SK-N-DZ (cell line): ENCODE measurements at regions not wholly inside any gene's neighbourhood (a gene's known extent, or its start where the extent isn't known, plus 50 kb on each side); places are given as distances from the start of the nearest gene placed in this dataset.
"Not testable (repeated sequence)": the region's sequence is repeated elsewhere in the genome, so short reads cannot be mapped to it uniquely, and the experiment has no call there.

Experiments
- DNase-seq: peaks from one replicate; pipeline ENCODE4 v3.0.0-alpha.2; 2015; ENCODE audit warnings: low spot score

- DNase-seq, result no peak
Observed at GRCh38 chr6:28802417-28803336, 121.1 kb downstream of the TRIM27 start.

- DNase-seq, result no peak
Observed at GRCh38 chr6:28803337-28803709, 120.5 kb downstream of the TRIM27 start.

- DNase-seq, result peak; percentile 44
Observed at GRCh38 chr6:28807682-28808280, 116.0 kb downstream of the TRIM27 start.

GRCh38 chr6:28808383-28808782, 115.4 kb downstream of the TRIM27 start:
- DNase-seq, result no peak

GRCh38 chr6:28809947-28810658, 113.7 kb downstream of the TRIM27 start:
- peak; percentile 45 for DNase-seq

- DNase-seq, result no peak
Observed at GRCh38 chr6:28810659-28811053, 113.1 kb downstream of the TRIM27 start.

GRCh38 chr6:28811873-28812272, 111.9 kb downstream of the TRIM27 start:
- DNase-seq, result no peak

- no peak for DNase-seq
Observed at GRCh38 chr6:28812778-28813569, 110.8 kb downstream of the TRIM27 start.

GRCh38 chr6:28814032-28814976, 109.5 kb downstream of the TRIM27 start:
- no peak for DNase-seq

- no peak for DNase-seq
Observed at GRCh38 chr6:28816339-28816908, 107.4 kb downstream of the TRIM27 start.

GRCh38 chr6:28816909-28817807, 106.6 kb downstream of the TRIM27 start:
- no peak for DNase-seq

GRCh38 chr6:28817808-28818145, 106.0 kb downstream of the TRIM27 start:
- no peak for DNase-seq

GRCh38 chr6:28824793-28825731, 98.7 kb downstream of the TRIM27 start:
- DNase-seq, result no peak

GRCh38 chr6:28825732-28826293, 98.0 kb downstream of the TRIM27 start:
- DNase-seq, result no peak

- not testable (repeated sequence) for DNase-seq
Observed at GRCh38 chr6:28831683-28832082, 92.1 kb downstream of the TRIM27 start.

GRCh38 chr6:28836703-28837102, 87.1 kb downstream of the TRIM27 start:
- not testable (repeated sequence) for DNase-seq

GRCh38 chr6:28838289-28838633, 85.5 kb downstream of the TRIM27 start:
- DNase-seq, result peak; percentile 61
